HG03378 (cell line): ENCODE measurements at regions not wholly inside any gene's neighbourhood (a gene's known extent, or its start where the extent isn't known, plus 50 kb on each side); places are given as distances from the start of the nearest gene placed in this dataset.

Experiments
- ATAC-seq: cut with Tn5 transposase; IDR thresholded peaks from one replicate; pipeline ENCODE4 v1.9.1; 2021; ENCODE audit warnings: mild to moderate bottlenecking, moderate library complexity; ENCODE audit not compliant: unreplicated experiment

DNA sequence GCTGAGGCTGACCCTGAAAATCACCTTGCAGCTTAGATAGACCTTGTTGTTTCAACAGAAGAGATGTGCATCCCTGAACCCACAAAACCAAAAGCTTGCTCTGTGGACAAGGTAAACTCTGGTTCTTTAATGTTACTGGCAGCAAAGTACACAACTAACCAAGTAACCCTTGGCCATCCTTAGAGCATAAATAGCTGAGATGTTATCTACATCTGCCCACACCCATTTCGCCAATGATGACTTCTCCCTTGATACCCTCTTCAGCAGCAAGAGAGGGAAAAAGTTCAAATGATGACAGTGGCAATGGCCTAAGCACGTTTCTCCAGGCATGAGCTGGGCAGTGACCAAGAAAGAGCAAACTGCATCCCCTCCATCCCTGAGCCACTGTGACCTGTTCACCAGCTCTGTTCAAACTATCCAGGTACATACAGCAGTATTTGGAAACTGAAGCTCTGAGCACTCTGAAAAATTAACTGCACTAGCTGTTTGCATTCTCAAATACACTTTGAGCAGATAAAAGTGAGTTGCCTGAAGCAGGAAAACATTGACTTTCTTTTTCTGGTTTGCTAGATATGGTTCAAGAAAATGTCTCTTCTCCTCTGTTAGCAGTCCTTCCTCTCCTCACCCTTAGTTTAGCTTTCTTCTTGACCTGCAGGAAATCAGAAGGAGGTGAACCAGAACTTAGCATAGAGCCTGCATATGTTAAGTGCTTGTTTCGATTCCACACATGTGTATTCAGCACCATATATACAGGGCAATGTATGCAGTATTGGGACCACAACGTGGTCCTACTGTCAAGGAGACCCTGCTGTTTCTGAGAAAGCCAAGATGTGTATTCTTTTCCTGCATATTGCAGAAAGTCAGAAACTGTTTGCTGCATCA is 231.7 kb downstream of the FOXO1 start:
- no peak for ATAC-seq

- ATAC-seq = no peak
Measured at GRCh38 chr13:40438022-40438680, 228.3 kb downstream of the FOXO1 start.

- ATAC-seq = no peak
Measured at GRCh38 chr13:40438999-40439797, 227.2 kb downstream of the FOXO1 start.

- no peak for ATAC-seq
Measured at GRCh38 chr13:40439928-40440327, 226.5 kb downstream of the FOXO1 start.

GRCh38 chr13:40440990-40441820 is 225.2 kb downstream of the FOXO1 start:
- ATAC-seq = no peak

DNA sequence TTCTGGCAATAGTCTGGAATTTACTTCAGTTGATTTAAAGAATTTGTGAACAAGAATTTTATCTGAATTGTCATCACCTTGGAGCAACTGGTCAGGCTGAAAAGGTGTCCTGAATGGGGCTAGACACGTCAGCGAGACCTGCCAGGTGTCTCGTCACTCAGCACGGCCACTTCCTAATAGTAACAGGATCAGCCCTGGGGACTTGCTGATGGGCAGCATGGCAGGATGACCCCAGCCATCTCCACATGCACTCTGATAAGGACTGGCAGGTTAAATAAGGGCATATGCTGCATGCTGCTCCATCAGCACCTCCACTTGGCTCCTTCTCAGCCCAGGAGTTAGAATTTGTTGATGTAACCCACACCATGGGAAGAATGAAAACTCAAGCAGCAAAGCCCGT is 224.2 kb downstream of the FOXO1 start:
- no peak for ATAC-seq

- no peak for ATAC-seq
Measured at GRCh38 chr13:40442826-40443225, 223.6 kb downstream of the FOXO1 start.

DNA sequence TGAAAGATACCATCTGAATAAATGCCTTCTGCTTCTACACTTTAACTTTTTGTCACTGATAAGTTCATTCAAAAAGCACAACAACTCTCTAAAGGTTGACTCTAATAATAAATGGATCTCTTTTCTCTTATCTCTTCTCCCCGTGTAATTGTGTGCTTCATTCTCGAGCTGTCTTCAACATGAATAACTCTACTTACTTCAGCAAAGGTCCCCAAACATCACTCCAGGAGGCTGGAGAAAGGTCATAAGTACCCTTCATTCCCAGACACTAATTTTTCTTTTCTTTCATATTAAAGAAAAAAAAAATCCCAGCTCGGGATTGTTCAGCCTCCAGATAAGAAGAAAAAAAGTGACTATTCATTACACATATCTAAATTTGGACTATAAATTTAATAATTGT is 222.2 kb downstream of the FOXO1 start:
- no peak for ATAC-seq

DNA sequence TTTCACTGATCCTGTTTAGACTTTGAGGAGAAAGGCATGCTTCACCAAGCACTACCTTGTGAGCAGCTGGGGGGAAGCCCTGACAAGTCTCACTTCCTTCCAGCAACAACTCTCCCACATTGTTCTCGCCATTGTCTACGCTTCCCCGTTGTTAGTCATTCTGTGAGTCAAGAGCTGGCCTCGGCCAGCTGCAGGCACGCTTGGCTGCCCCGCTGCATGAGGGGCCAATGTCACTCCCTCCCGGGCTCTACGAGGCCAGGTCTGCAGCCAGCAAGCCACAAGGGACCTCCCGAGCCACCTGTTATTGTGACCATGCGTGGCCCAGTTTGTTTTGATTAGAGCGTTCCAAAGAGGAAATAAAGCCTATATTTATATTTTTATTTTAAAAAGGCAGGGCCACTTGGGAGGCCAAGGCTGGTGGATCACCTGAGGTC is 220.9 kb downstream of the FOXO1 start:
- peak; percentile 99 for ATAC-seq

DNA sequence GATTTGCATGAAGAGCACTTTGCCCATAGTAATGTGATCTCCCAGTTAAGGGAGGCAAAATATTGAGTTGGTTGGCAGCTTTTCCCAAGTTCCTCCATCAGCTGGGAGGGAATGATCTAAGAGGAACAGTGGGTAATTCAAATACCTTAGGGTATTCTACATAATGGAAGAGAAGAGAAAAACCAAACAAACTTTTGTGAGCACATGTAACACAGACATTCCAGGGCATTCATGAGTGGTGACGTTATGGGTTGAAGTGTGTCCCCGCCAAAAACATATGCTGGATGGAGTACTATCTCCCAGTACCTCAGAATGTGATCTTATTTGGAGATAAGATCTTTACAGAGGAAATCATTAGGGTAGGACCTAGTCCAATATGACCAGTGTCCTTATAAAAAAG is 220.1 kb downstream of the FOXO1 start:
- ATAC-seq = no peak

DNA sequence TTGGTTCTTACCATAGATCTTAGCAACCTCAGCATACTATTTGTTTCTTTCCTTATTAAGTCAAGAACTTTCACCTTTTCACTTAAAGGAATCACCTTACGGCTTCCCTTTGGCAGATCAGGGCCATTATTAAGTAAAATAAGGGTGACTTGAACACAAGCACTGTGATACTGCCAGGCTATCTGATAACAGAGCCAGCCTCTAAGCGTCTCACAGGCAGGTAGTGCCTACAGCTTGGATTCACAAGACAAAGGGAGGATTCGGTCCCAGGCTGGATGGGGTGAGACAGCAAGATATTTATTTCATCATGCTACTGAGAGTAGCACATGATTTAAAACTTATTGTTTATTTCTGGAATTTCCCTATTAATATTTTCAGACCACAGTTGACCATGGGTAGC is 218.6 kb downstream of the FOXO1 start:
- no peak for ATAC-seq

GRCh38 chr13:40452038-40452666 is 214.3 kb downstream of the FOXO1 start:
- no peak for ATAC-seq

- ATAC-seq = no peak
Measured at GRCh38 chr13:40452741-40453334, 213.6 kb downstream of the FOXO1 start.

DNA sequence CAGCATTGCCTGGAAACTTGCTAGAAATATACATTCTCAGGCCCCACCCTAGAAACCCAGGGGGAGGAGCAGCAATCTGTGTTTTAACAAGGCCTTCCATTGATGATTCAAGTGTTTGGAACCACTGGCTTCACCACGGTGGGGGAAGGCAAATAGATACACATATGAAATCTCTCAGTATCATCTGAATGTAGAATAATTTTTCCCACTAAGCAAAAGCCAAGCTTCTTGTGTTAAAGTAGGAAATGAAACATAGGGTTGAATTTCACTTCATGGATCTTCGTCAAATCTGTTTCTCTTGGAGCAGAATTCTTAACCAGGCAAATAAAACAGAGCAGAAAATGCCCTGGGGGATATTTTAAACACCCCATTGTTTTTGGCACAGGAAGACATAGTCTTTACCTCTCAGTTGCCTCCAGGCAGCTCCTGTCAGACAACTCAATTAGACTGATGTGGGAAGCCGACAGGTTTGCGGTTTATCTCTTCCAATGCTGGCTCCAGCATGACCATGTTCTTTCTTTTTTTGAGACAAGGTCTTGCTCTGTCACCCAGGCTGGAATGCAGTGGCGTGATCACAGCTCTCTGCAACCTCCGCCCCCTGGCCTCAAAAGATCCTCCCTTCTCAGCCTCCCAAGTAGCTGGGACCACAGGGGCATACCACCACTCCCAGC is 213.0 kb downstream of the FOXO1 start:
- no peak for ATAC-seq

DNA sequence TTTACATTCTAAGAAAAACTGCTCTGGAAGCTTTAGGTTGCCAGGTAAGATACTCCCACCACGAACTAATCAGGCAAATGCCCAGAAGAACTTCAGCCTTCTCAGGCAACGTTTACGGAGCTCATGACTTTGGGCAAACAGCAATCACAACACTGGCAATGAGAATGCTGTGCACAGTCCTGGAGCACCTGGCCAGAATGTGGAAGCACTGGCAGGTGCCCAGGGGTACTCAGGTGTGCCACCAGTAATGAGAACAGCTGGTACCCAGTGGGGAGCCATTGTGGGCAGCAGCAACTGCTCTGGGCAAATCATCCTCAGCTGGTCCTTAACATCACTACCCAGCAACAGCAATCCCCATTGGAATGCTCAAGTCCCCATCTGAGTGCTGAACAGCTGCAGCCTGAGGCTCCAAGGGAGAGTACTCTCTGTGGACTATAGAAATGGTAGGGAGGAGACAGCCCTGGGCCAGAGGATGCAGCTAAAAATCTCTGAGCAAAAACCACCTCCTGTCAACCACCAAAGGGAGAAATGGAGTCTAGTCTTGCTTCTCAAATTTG is 210.0 kb downstream of the FOXO1 start:
- no peak for ATAC-seq

- ATAC-seq = no peak
Measured at GRCh38 chr13:40456979-40457553, 209.4 kb downstream of the FOXO1 start.

- ATAC-seq = no peak
Measured at GRCh38 chr13:40457929-40458719, 208.3 kb downstream of the FOXO1 start.

- no peak for ATAC-seq
Measured at GRCh38 chr13:40458720-40458990, 207.8 kb downstream of the FOXO1 start.
